ENCODE measurements at regions not wholly inside any gene's neighbourhood (a gene's known extent, or its start where the extent isn't known, plus 50 kb on each side); places are given as distances from the start of the nearest gene placed in this dataset.

- no peak for DNase-seq (ENCODE audit: low spot score)
- Histone ChIP-seq H3K9ac (ENCODE audit: low read depth in 1 of 2, low read length in 2 of 2) (no peak overlapping the region), H3K9me3 (ENCODE audit: control insufficient read depth in 4 of 4, low read length in 3 of 4) (no peaks in the 10 kb centered on the region), H3K36me3 (ENCODE audit: control insufficient read depth in 4 of 4, insufficient read depth in 3 of 4, low read depth in 1 of 4, low read length in 3 of 4) (no peaks in the 10 kb centered on the region), H3K27me3 (ENCODE audit: control insufficient read depth in 4 of 4, insufficient read depth in 4 of 4, low read length in 3 of 4) (no peaks in the 10 kb centered on the region), H3K27ac (ENCODE audit: low read depth in 1 of 2, low read length in 2 of 2) (no peak overlapping the region), H3K4me1 (ENCODE audit: control insufficient read depth in 4 of 4, insufficient read depth in 4 of 4, low read length in 3 of 4) (no peaks in the 10 kb centered on the region), H3K4me3 (ENCODE audit: low read depth in 1 of 3, low read length in 3 of 3) (no peak overlapping the region)
- no peak for TF ChIP-seq ZBTB33 (IDR thresholded peaks at IDR 0.05)
- TF ChIP-seq TAF1 (conservative IDR thresholded peaks at IDR 0.05): no peak
- TF ChIP-seq RAD21 (IDR thresholded peaks at IDR 0.05): no peak
- no peak for TF ChIP-seq YY1 (IDR thresholded peaks at IDR 0.05)
- TF ChIP-seq JUND (IDR thresholded peaks at IDR 0.05): no peak
- TF ChIP-seq HNF4A (conservative IDR thresholded peaks at IDR 0.05): no peak
- 84% methylated on average over 3 of the region's 3 CpGs for WGBS
Observed at GRCh38 chr7:46393142-46393541, 472.1 kb upstream of the IGFBP3 start.

- Histone ChIP-seq H3K27ac (ENCODE audit: low read depth in 1 of 2, low read length in 2 of 2) (no peak overlapping the region), H3K9me3 (ENCODE audit: control insufficient read depth in 4 of 4, low read length in 3 of 4) (no peaks in the 10 kb centered on the region), H3K9ac (ENCODE audit: low read depth in 1 of 2, low read length in 2 of 2) (no peak overlapping the region), H3K4me1 (ENCODE audit: control insufficient read depth in 4 of 4, insufficient read depth in 4 of 4, low read length in 3 of 4) (no peaks in the 10 kb centered on the region), H3K4me3 (ENCODE audit: low read depth in 1 of 3, low read length in 3 of 3) (no peak overlapping the region), H3K36me3 (ENCODE audit: control insufficient read depth in 4 of 4, insufficient read depth in 3 of 4, low read depth in 1 of 4, low read length in 3 of 4) (no peaks in the 10 kb centered on the region), H3K27me3 (ENCODE audit: control insufficient read depth in 4 of 4, insufficient read depth in 4 of 4, low read length in 3 of 4) (no peaks in the 10 kb centered on the region)
- 63% methylated on average over 5 of the region's 5 CpGs for WGBS
- no peak for TF ChIP-seq GABPA (IDR thresholded peaks at IDR 0.05 in 1 of 2, conservative IDR thresholded peaks at IDR 0.05 in 1 of 2)
- no peak for TF ChIP-seq SP1 (IDR thresholded peaks at IDR 0.05)
- TF ChIP-seq, protein P1, sequence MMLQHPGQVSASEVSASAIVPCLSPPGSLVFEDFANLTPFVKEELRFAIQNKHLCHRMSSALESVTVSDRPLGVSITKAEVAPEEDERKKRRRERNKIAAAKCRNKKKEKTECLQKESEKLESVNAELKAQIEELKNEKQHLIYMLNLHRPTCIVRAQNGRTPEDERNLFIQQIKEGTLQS (IDR thresholded peaks at IDR 0.05): no peak
- peak; percentile 49 for TF ChIP-seq NR2F2 (IDR thresholded peaks at IDR 0.05)
- TF ChIP-seq RAD21 (IDR thresholded peaks at IDR 0.05): peak; percentile 7 to 16
- DNase-seq (ENCODE audit: low spot score): no peak
Observed at GRCh38 chr7:46391231-46392201, 470.4 kb upstream of the IGFBP3 start.

- WGBS: 85% methylated on average over 3 of the region's 3 CpGs
- TF ChIP-seq YY1 (IDR thresholded peaks at IDR 0.05) (no peak), RXRA (IDR thresholded peaks at IDR 0.05) (no peak), SP1 (IDR thresholded peaks at IDR 0.05) (no peak), FOXA2 (IDR thresholded peaks at IDR 0.05) (no peak), TAF1 (conservative IDR thresholded peaks at IDR 0.05) (no peak), ZBTB33 (IDR thresholded peaks at IDR 0.05) (no peak), RAD21 (IDR thresholded peaks at IDR 0.05) (no peak), CTCF (IDR thresholded peaks at IDR 0.05; ENCODE audit: low read depth, low read length, missing input control) (no peak), HNF4G (IDR thresholded peaks at IDR 0.05) (no peak), GABPA (IDR thresholded peaks at IDR 0.05 in 1 of 2, conservative IDR thresholded peaks at IDR 0.05 in 1 of 2) (no peak), REST (IDR thresholded peaks at IDR 0.05) (no peak), JUND (IDR thresholded peaks at IDR 0.05) (no peak), EGR1 (IDR thresholded peaks at IDR 0.05; ENCODE audit: low read depth in 2 of 2) (no peak)
Observed at GRCh38 chr7:46390042-46390441, 469.0 kb upstream of the IGFBP3 start.

More at GRCh38 chr7:46390042-46390441, 469.0 kb upstream of the IGFBP3 start:
- no peak overlapping the region for H3K4me3 ChIP-seq (ENCODE audit: low read depth in 1 of 3, low read length in 3 of 3)
- no peaks in the 10 kb centered on the region for H3K9me3 ChIP-seq (ENCODE audit: control insufficient read depth in 4 of 4, low read length in 3 of 4)
- H3K27ac ChIP-seq (ENCODE audit: low read depth in 1 of 2, low read length in 2 of 2): no peak overlapping the region
- no peak for DNase-seq (ENCODE audit: low spot score)
- no peak overlapping the region for H3K9ac ChIP-seq (ENCODE audit: low read depth in 1 of 2, low read length in 2 of 2)
- no peaks in the 10 kb centered on the region for H3K36me3 ChIP-seq (ENCODE audit: control insufficient read depth in 4 of 4, insufficient read depth in 3 of 4, low read depth in 1 of 4, low read length in 3 of 4)
- no peaks in the 10 kb centered on the region for H3K27me3 ChIP-seq (ENCODE audit: control insufficient read depth in 4 of 4, insufficient read depth in 4 of 4, low read length in 3 of 4)
- H3K4me1 ChIP-seq (ENCODE audit: control insufficient read depth in 4 of 4, insufficient read depth in 4 of 4, low read length in 3 of 4): no peaks in the 10 kb centered on the region

Data from liver (tissue), 8 donors.